Activated naive CD4-positive, alpha-beta T cell treated with anti-CD3 and anti-CD28 coated beads, Interleukin-2, amount 50 U/mL, for 72 hours (primary cell): ENCODE measurements at regions not wholly inside any gene's neighbourhood (a gene's known extent, or its start where the extent isn't known, plus 50 kb on each side); places are given as distances from the start of the nearest gene placed in this dataset.

Experiments
- ATAC-seq, 2 donors: fragments of 150-1000 bp; cut with Tn5 transposase; 2 replicates each; pipeline ENCODE4 v1.10.0; 2021; ENCODE audit warnings: mild to moderate bottlenecking in 2 of 2, moderate library complexity in 2 of 2
- DNase-seq, 2 donors: peaks; one replicate each; pipeline ENCODE4 v3.0.0; 2021 to 2022; ENCODE audit warnings: low spot score in 2 of 2
- H3K27ac Mint-ChIP-seq, 2 donors: one replicate each; pipeline ENCODE4 v1.8.0; 2022; ENCODE audit warnings: mild to moderate bottlenecking in 2 of 2, mixed read lengths in 2 of 2
- H3K36me3 Mint-ChIP-seq, 2 donors: one replicate each; pipeline ENCODE4 v1.8.0; 2022; ENCODE audit warnings: mixed read lengths in 2 of 2
- H3K9me3 Mint-ChIP-seq, 2 donors: one replicate each; pipeline ENCODE4 v1.8.0; 2022; ENCODE audit warnings: mixed read lengths in 2 of 2

- no peaks in the 10 kb centered on the region for H3K36me3 Mint-ChIP-seq
- no peak for ATAC-seq
- H3K9me3 Mint-ChIP-seq: no peaks in the 10 kb centered on the region
- H3K27ac Mint-ChIP-seq: no peak overlapping the region
- no peak for DNase-seq
These were observed 241.3 kb upstream of the IRS2 start for GRCh38 chr13:110027470-110028240.

GRCh38 chr13:110024645-110024980 is 238.2 kb upstream of the IRS2 start:
- no peaks in the 10 kb centered on the region for H3K9me3 Mint-ChIP-seq
- DNase-seq (no peak), ATAC-seq (no peak)
- H3K27ac Mint-ChIP-seq: no peak overlapping the region
- no peaks in the 10 kb centered on the region for H3K36me3 Mint-ChIP-seq

- Mint-ChIP-seq H3K27ac (no peak overlapping the region), H3K9me3 (no peaks in the 10 kb centered on the region), H3K36me3 (no peaks in the 10 kb centered on the region)
- DNase-seq: no peak
- ATAC-seq: no peak
These were observed 237.6 kb upstream of the IRS2 start for GRCh38 chr13:110023729-110024644.

GRCh38 chr13:110018009-110018408 is 231.6 kb upstream of the IRS2 start:
- ATAC-seq (no peak), DNase-seq (no peak)
- no peak overlapping the region for H3K27ac Mint-ChIP-seq
- H3K36me3 Mint-ChIP-seq: no peaks in the 10 kb centered on the region
- no peaks in the 10 kb centered on the region for H3K9me3 Mint-ChIP-seq

- no peak overlapping the region for H3K27ac Mint-ChIP-seq
- DNase-seq: no peak
- no peaks in the 10 kb centered on the region for H3K9me3 Mint-ChIP-seq
- no peaks in the 10 kb centered on the region for H3K36me3 Mint-ChIP-seq
- no peak for ATAC-seq
These were observed 231.0 kb upstream of the IRS2 start for GRCh38 chr13:110017379-110017778.

- no peaks in the 10 kb centered on the region for H3K9me3 Mint-ChIP-seq
- DNase-seq (no peak), ATAC-seq (no peak)
- no peaks in the 10 kb centered on the region for H3K36me3 Mint-ChIP-seq
- no peak overlapping the region for H3K27ac Mint-ChIP-seq
These were observed 228.9 kb upstream of the IRS2 start for GRCh38 chr13:110015253-110015652.

- no peak for DNase-seq
- ATAC-seq: no peak
- Mint-ChIP-seq H3K9me3 (no peaks in the 10 kb centered on the region), H3K36me3 (no peaks in the 10 kb centered on the region), H3K27ac (no peak overlapping the region)
These were observed 228.3 kb upstream of the IRS2 start for GRCh38 chr13:110014719-110015118.

- Mint-ChIP-seq H3K9me3 (no peaks in the 10 kb centered on the region), H3K27ac (no peak overlapping the region), H3K36me3 (no peaks in the 10 kb centered on the region)
- ATAC-seq (no peak), DNase-seq (no peak)
These were observed 225.8 kb upstream of the IRS2 start for GRCh38 chr13:110012102-110012739.

GRCh38 chr13:110010404-110011138 is 224.2 kb upstream of the IRS2 start:
- no peak overlapping the region for H3K27ac Mint-ChIP-seq
- no peaks in the 10 kb centered on the region for H3K9me3 Mint-ChIP-seq
- no peaks in the 10 kb centered on the region for H3K36me3 Mint-ChIP-seq
- ATAC-seq (no peak), DNase-seq (no peak)

- DNase-seq (no peak), ATAC-seq (no peak)
- Mint-ChIP-seq H3K9me3 (no peaks in the 10 kb centered on the region), H3K36me3 (no peaks in the 10 kb centered on the region), H3K27ac (no peak overlapping the region)
These were observed 222.4 kb upstream of the IRS2 start for GRCh38 chr13:110008816-110009215.

GRCh38 chr13:110006304-110006703 is 219.9 kb upstream of the IRS2 start:
- no peaks in the 10 kb centered on the region for H3K9me3 Mint-ChIP-seq
- H3K27ac Mint-ChIP-seq: no peak overlapping the region
- DNase-seq: no peak
- no peak for ATAC-seq
- no peaks in the 10 kb centered on the region for H3K36me3 Mint-ChIP-seq

- Mint-ChIP-seq H3K9me3 (no peaks in the 10 kb centered on the region), H3K36me3 (no peaks in the 10 kb centered on the region), H3K27ac (no peak overlapping the region)
- ATAC-seq: no peak
- no peak for DNase-seq
These were observed 219.2 kb upstream of the IRS2 start for GRCh38 chr13:110005563-110005962.

- H3K36me3 Mint-ChIP-seq: no peaks in the 10 kb centered on the region
- DNase-seq (no peak), ATAC-seq (no peak)
- no peak overlapping the region for H3K27ac Mint-ChIP-seq
- H3K9me3 Mint-ChIP-seq: no peaks in the 10 kb centered on the region
These were observed 218.4 kb upstream of the IRS2 start for GRCh38 chr13:110004814-110005213.

- DNase-seq (no peak), ATAC-seq (no peak)
- H3K27ac Mint-ChIP-seq: no peak overlapping the region
- no peaks in the 10 kb centered on the region for H3K36me3 Mint-ChIP-seq
- H3K9me3 Mint-ChIP-seq: no peaks in the 10 kb centered on the region
These were observed 215.4 kb upstream of the IRS2 start for GRCh38 chr13:110001670-110002275.

GRCh38 chr13:110000534-110001345 is 214.4 kb upstream of the IRS2 start:
- Mint-ChIP-seq H3K9me3 (no peaks in the 10 kb centered on the region), H3K27ac (no peak overlapping the region), H3K36me3 (no peaks in the 10 kb centered on the region)
- ATAC-seq: no peak
- no peak for DNase-seq
